ENCODE measurements at regions not wholly inside any gene's neighbourhood (a gene's known extent, or its start where the extent isn't known, plus 50 kb on each side); places are given as distances from the start of the nearest gene placed in this dataset.

DNA sequence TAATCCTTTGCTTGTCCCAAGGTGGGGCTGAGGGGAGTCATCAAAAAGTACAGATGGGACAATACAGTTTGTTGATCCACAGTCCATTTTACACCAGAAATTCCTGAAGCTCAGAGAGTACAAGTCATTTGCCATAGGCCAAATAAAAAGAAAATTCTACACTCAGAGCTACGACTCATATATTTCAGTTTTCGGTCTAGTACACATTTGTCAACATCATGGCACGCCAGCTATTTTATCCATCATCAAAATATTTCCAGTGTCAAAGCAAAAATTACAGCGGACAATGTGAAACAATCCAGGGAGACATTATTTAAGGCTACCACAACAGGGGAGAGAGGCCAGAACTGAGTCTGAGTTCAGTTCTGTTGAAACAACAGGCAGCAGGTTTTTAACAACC, 587.5 kb upstream of the DSEL start:
- TF ChIP-seq CTCF (conservative IDR thresholded peaks at IDR 0.05), result no peak
- no peak for TF ChIP-seq ZFX (IDR thresholded peaks at IDR 0.05)

Measured in C4-2B (cell line).